Astrocyte (in vitro differentiated cells and primary cell): ENCODE measurements at regions not wholly inside any gene's neighbourhood (a gene's known extent, or its start where the extent isn't known, plus 50 kb on each side); places are given as distances from the start of the nearest gene placed in this dataset.

Experiments used
- DNase-seq: peaks from one replicate; pipeline ENCODE4 v3.0.0-alpha.2; 2010; ENCODE audit warnings: low read depth
- FAIRE-seq: peaks from 2 replicates; lab custom pipeline; 2011; peaks lifted over from hg19 to GRCh38; lab: Jason Lieb, UNC
- H2AFZ ChIP-seq: 2 replicates; pipeline ENCODE4 v1.6.0; 2012; ENCODE audit warnings: low read depth, low read length, inconsistent platforms
- H3K27ac ChIP-seq: 2 replicates; pipeline ENCODE4 v1.5.1; 2011; ENCODE audit warnings: low read depth, low read length, inconsistent platforms
- H3K27me3 ChIP-seq: 2 replicates; pipeline ENCODE4 v1.6.0; 2011; ENCODE audit warnings: low read length, inconsistent platforms; ENCODE audit not compliant: insufficient read depth
- H3K36me3 ChIP-seq: 2 replicates; pipeline ENCODE4 v1.5.1; 2011; ENCODE audit warnings: low read length, inconsistent platforms; ENCODE audit not compliant: insufficient read depth
- H3K4me1 ChIP-seq: 2 replicates; pipeline ENCODE4 v1.5.1; 2011; ENCODE audit warnings: low read length, inconsistent platforms; ENCODE audit not compliant: insufficient read depth
- H3K4me2 ChIP-seq: 2 replicates; pipeline ENCODE4 v1.6.0; 2012; ENCODE audit warnings: low read length, inconsistent platforms
- H3K4me3 ChIP-seq: 2 replicates; pipeline ENCODE4 v1.5.1; 2011; ENCODE audit warnings: low read depth, mild to moderate bottlenecking, low read length, inconsistent platforms; ENCODE audit not compliant: insufficient read depth
- H3K79me2 ChIP-seq: 2 replicates; pipeline ENCODE4 v1.6.0; 2012; ENCODE audit warnings: mild to moderate bottlenecking, low read length, inconsistent platforms; ENCODE audit not compliant: insufficient read depth
- H3K9ac ChIP-seq: 2 replicates; pipeline ENCODE4 v1.6.0; 2012; ENCODE audit warnings: mild to moderate bottlenecking, low read length, inconsistent platforms
- H3K9me3 ChIP-seq: 2 replicates; pipeline ENCODE4 v1.5.1; 2012; ENCODE audit warnings: low read depth, mild to moderate bottlenecking, low read length, inconsistent platforms; ENCODE audit not compliant: insufficient read depth
- H4K20me1 ChIP-seq: 2 replicates; pipeline ENCODE4 v1.6.0; 2012; ENCODE audit warnings: low read length, inconsistent platforms; ENCODE audit not compliant: insufficient read depth
- H3K27ac Mint-ChIP-seq: one replicate; pipeline ENCODE4 v1.8.0; 2021; ENCODE audit warnings: mild to moderate bottlenecking, mixed read lengths; ENCODE audit not compliant: unreplicated experiment
- H3K27me3 Mint-ChIP-seq: one replicate; pipeline ENCODE4 v1.8.0; 2021; ENCODE audit warnings: low read depth, mixed read lengths; ENCODE audit not compliant: unreplicated experiment
- H3K36me3 Mint-ChIP-seq: one replicate; pipeline ENCODE4 v1.8.0; 2021; ENCODE audit warnings: low read depth, mixed read lengths; ENCODE audit not compliant: unreplicated experiment
- H3K4me1 Mint-ChIP-seq: one replicate; pipeline ENCODE4 v1.8.0; 2021; ENCODE audit warnings: low read depth, mixed read lengths; ENCODE audit not compliant: unreplicated experiment
- H3K4me3 Mint-ChIP-seq: one replicate; pipeline ENCODE4 v1.8.0; 2021; ENCODE audit warnings: mild to moderate bottlenecking, moderate library complexity, mixed read lengths; ENCODE audit not compliant: unreplicated experiment
- H3K9me3 Mint-ChIP-seq: one replicate; pipeline ENCODE4 v1.8.0; 2021; ENCODE audit warnings: mild to moderate bottlenecking, mixed read lengths; ENCODE audit not compliant: unreplicated experiment
- CTCF ChIP-seq: IDR thresholded peaks from 2 replicates; pipeline ENCODE4 v1.5.1; 2011; ENCODE audit warnings: low read depth, mild to moderate bottlenecking, inconsistent platforms, low read length, moderate library complexity; ENCODE audit not compliant: insufficient read depth
- EZH2 ChIP-seq: IDR thresholded peaks from 2 replicates; pipeline ENCODE4 v1.6.1; 2012; ENCODE audit warnings: mild to moderate bottlenecking, low read length, inconsistent platforms; ENCODE audit not compliant: insufficient read depth

GRCh38 chr14:84234281-84234680, 1295.7 kb upstream of the FLRT2 start:
- H3K27ac Mint-ChIP-seq, result no peak overlapping the region
- FAIRE-seq (no peak), DNase-seq (no peak)
- H3K27ac ChIP-seq, result no peak overlapping the region
- H3K4me2 ChIP-seq, result no peak overlapping the region
- no peaks in the 10 kb centered on the region for H3K27me3 ChIP-seq
- no peak overlapping the region for H2AFZ ChIP-seq
- no peaks in the 10 kb centered on the region for H3K9me3 ChIP-seq
- no peak overlapping the region for H3K4me3 ChIP-seq
- no peak overlapping the region for H3K9ac ChIP-seq
- no peaks in the 10 kb centered on the region for H4K20me1 ChIP-seq
- no peaks in the 10 kb centered on the region for H3K27me3 Mint-ChIP-seq
- H3K4me1 Mint-ChIP-seq, result peaks cover under 1% of the 10 kb centered on the region
- H3K36me3 ChIP-seq, result no peaks in the 10 kb centered on the region
- TF ChIP-seq CTCF (no peak), EZH2 (no peak)
- no peaks in the 10 kb centered on the region for H3K79me2 ChIP-seq
- no peak overlapping the region for H3K4me3 Mint-ChIP-seq
- no peaks in the 10 kb centered on the region for H3K4me1 ChIP-seq
- no peaks in the 10 kb centered on the region for H3K9me3 Mint-ChIP-seq
- H3K36me3 Mint-ChIP-seq, result no peaks in the 10 kb centered on the region

- no peaks in the 10 kb centered on the region for H3K4me1 Mint-ChIP-seq
- H3K4me1 ChIP-seq, result no peaks in the 10 kb centered on the region
- H3K4me3 ChIP-seq, result no peak overlapping the region
- DNase-seq, result no peak
- H4K20me1 ChIP-seq, result no peaks in the 10 kb centered on the region
- no peak overlapping the region for H3K4me2 ChIP-seq
- no peaks in the 10 kb centered on the region for H3K36me3 Mint-ChIP-seq
- H3K27me3 Mint-ChIP-seq, result no peaks in the 10 kb centered on the region
- FAIRE-seq, result peak; percentile 20
- H3K79me2 ChIP-seq, result no peaks in the 10 kb centered on the region
- H3K27ac ChIP-seq, result no peak overlapping the region
- no peak for TF ChIP-seq EZH2
- TF ChIP-seq CTCF, result no peak
- H3K36me3 ChIP-seq, result no peaks in the 10 kb centered on the region
- no peaks in the 10 kb centered on the region for H3K27me3 ChIP-seq
- H3K9me3 Mint-ChIP-seq, result no peaks in the 10 kb centered on the region
- H3K9me3 ChIP-seq, result no peaks in the 10 kb centered on the region
- no peak overlapping the region for H2AFZ ChIP-seq
- H3K9ac ChIP-seq, result no peak overlapping the region
- H3K4me3 Mint-ChIP-seq, result no peak overlapping the region
- no peak overlapping the region for H3K27ac Mint-ChIP-seq
Observed at GRCh38 chr14:84236290-84236689, 1293.7 kb upstream of the FLRT2 start.

GRCh38 chr14:84237881-84238280, 1292.1 kb upstream of the FLRT2 start:
- TF ChIP-seq EZH2 (no peak), CTCF (no peak)
- H3K27ac ChIP-seq, result no peak overlapping the region
- H4K20me1 ChIP-seq, result no peaks in the 10 kb centered on the region
- no peak overlapping the region for H3K4me3 Mint-ChIP-seq
- H3K9me3 Mint-ChIP-seq, result peaks cover 3% of the 10 kb centered on the region
- FAIRE-seq (no peak), DNase-seq (no peak)
- H3K79me2 ChIP-seq, result no peaks in the 10 kb centered on the region
- no peaks in the 10 kb centered on the region for H3K36me3 Mint-ChIP-seq
- H3K27me3 Mint-ChIP-seq, result no peaks in the 10 kb centered on the region
- no peaks in the 10 kb centered on the region for H3K36me3 ChIP-seq
- H3K27ac Mint-ChIP-seq, result no peak overlapping the region
- H3K4me1 ChIP-seq, result no peaks in the 10 kb centered on the region
- no peaks in the 10 kb centered on the region for H3K4me1 Mint-ChIP-seq
- H3K9ac ChIP-seq, result no peak overlapping the region
- no peak overlapping the region for H2AFZ ChIP-seq
- no peak overlapping the region for H3K4me3 ChIP-seq
- no peaks in the 10 kb centered on the region for H3K27me3 ChIP-seq
- H3K4me2 ChIP-seq, result no peak overlapping the region
- H3K9me3 ChIP-seq, result no peaks in the 10 kb centered on the region
